ENCODE measurements at regions not wholly inside any gene's neighbourhood (a gene's known extent, or its start where the extent isn't known, plus 50 kb on each side); places are given as distances from the start of the nearest gene placed in this dataset.
"Not testable (repeated sequence)": the region's sequence is repeated elsewhere in the genome, so short reads cannot be mapped to it uniquely, and the experiment has no call there.

GRCh38 chr18:76634564-76634963 is 139.5 kb upstream of the ZNF516 start:
- no peak for DNase-seq

GRCh38 chr18:76633588-76634269 is 138.7 kb upstream of the ZNF516 start:
- DNase-seq, result no peak

DNA sequence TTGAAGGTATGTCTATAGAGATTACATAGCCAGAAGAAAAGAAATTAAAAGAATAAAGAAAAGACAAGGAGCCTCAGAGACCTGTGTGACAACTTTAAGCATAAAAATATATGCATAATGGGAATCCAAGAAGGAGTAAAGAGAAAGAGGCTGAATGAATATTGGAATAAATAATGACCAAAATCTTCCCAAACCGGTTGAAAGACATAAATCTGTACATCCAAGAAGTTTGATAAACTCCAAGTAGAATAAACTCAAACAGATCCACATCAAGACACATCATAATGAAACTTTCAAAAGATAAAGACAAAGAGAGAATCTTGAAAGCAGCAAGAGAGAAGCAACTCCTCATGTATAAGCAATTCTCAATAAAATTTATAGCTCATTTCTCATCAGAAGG is 132.4 kb upstream of the ZNF516 start:
- no peak for DNase-seq

DNA sequence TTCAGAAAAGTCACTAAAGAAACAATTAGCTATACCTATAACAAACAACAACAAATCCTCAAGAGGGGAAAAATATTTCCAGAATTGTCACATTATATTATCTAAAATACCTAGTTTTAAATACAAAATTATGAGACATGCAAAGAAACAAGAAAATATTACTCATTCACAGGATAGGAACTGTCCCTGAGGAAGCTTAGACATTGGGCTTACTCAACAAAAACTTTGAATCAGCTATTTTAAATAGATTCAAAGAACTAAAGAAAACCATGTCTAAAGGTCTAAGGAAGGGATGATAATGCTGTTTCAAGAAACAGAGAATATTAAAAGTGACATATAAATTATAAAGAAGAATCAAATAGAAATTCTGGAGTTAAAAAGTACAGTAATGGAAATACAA is 131.9 kb upstream of the ZNF516 start:
- no peak for DNase-seq

DNA sequence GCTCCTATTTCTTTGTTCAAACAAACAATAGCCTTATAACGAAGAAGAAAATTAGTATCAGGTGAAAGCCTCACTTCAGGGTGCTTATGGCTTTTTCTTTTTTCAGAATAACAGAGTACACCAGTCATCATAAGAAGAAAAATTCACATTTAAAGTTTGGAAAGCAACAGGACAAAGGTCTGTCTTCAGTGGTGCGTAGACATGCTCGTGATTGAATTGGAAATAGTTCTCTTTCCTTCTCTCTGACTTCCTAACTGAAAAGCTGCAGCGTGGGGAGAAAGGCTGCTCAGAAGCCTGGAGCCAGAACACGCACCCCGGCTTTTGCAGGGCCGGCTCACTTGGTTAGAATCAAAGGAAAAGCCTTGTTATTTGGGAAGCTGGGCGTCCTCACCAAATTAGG is 127.6 kb upstream of the ZNF516 start:
- DNase-seq, result no peak

DNA sequence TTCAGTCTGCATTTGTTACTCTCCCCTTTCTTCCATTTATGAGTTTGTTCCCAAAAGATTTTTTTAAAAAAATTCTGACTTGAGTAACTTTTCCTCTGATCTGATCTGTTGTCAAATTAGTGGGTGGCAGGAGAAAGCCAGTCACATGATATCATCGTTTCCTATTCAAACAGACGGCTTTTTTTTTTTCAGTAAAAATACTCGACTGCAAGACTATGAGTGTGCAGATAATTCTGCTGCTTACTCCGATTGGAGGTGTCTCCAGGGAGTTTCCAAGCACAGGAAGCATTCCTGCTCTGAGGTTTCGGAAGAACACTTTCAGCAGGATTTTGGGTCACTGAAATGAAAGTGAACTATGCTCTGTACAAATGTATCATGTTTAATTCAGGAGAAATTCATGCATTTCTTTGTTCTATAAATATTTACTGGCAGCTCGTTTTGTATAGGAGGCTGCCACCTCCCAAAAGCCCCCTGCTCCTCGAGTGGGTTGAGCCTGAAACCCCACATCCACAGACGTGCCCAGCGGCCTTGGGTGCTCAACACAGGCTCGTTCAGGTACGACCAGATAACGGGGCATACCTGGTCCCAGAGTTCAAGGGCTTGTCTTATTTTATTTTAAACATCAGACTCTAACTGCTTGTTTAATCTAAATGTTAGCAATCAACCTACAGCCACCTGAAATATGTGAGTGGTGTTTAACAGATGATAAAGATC is 126.9 kb upstream of the ZNF516 start:
- no peak for DNase-seq

DNA sequence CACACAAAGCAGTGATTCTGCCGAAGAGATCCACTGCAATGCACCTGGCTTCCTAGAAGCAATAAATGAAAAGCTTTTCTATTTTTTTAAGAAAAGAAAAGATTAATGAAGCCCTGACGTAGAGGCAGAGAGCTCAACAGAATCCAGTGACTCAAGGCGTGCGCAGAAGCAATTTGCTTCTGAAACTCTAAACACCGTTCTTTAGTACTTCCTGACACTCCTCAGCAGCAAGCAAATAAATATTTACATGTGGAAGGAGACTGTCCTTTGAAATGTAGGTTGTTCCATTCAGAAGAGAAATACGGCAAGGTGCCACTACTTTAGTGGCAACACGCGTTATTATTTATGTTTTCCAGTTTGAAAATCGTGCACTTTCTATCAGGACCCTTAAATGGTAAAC is 126.2 kb upstream of the ZNF516 start:
- DNase-seq, result no peak

DNA sequence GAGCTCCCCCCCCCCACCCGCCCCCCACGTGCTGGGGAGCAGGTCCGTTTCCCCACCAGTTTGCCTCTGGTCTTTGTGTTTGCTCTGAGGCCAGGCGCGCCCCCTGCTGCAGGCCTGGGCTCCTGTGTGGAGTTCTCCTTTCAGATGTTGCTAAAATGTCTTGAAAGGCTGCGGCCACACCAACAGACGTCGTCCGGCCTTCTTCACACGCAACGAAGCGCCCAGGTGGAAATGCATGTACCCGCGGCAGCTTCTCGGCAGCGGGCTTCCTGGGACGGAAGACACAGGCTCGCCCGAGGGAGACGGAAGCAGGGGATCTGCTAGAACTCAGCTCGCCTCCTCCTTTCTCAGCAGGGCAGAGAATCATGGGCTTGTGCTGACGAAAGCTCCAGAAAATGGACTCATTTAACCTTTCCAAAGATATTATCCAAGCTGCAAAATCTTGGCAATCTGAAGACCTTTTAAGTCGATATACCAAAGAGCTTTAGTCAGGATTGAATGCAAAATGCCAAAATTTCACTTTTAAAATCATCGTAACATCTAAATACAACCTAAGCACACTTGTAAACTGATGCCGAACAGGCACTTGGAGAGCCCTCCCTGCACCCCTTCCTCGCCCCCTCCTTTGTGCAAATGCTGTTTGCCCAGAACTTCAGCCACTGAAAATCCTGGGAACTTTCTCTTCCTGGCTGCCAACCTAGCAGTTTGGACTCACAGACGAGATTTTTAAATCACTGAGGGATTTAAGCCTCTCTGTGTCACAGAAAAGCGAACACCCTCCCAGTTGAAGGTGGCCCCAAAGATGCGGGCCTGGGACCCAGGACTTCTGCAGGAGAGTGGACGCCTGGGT is 125.5 kb upstream of the ZNF516 start:
- peak; percentile 38 for DNase-seq

- DNase-seq, result peak; percentile 38
These were observed 124.7 kb upstream of the ZNF516 start for GRCh38 chr18:76619621-76620315.

DNA sequence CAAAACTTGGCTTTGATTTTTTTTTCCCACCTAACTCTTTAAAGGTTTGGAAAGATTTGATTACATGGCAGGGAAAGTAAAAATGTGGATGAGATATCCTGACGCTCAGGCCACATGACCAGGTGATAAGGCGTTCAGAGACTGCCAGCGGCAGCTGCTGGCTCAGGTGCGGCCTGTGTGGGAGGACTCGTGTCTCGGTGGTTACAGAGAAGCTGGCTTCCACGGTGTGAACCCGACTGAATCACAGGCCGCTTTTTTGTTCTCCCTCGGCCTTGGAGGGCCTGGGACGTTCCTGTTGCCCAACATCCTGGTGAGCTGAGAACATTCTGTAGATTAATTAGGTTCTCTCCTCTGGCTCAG is 124.2 kb upstream of the ZNF516 start:
- no peak for DNase-seq

- DNase-seq, result no peak
These were observed 123.7 kb upstream of the ZNF516 start for GRCh38 chr18:76618721-76619120.

DNA sequence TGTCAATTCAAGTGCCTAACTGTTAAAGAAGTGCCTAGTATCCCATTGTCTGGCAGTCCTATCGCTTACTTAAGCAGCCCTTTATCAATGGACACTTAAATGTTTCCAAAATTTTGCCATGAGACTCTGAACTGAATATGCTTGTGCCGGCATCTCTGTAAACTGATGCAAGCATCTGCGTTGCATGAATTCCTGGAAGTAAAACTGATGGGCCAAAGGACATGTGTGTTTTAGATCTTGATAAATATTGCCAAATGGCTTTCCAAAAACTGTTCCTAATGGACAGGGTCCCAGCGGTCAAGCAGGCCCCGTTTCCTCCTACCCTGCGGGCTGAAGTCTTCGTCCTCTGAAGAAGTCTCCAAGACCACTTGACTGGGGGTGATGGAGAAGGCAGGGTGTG is 121.3 kb upstream of the ZNF516 start:
- no peak for DNase-seq

DNA sequence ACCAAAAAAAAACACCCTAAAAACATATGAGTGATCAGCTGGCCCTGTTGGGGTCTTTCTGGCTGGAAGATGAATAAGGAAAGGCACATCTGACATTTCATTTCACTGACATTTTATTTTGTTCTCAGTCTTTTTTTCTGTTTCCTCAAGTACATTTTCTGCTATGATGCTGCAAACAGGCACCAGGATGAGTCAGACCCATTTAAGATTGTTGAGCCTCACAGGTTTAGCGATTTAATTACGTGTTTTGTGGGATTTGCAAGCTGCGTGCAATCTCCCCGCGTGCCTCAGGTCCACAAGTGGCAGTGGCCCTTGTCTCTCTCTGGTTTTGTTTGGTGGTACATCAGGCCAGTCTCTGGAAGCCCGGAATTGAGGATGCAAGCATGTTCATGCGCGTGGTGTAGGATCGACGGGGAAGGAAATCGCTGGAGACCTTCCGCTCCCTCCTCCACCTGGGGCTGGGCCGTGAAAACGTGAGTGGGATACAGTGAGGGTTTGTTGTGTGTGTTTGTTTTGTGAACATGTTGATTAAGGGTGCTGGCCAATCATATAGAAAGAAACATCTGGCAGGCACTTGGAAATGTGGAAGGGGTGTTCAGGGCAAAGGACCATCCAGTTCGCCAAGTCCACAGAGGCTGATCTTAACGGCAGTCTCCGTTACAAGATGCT is 120.2 kb upstream of the ZNF516 start:
- no peak for DNase-seq

DNA sequence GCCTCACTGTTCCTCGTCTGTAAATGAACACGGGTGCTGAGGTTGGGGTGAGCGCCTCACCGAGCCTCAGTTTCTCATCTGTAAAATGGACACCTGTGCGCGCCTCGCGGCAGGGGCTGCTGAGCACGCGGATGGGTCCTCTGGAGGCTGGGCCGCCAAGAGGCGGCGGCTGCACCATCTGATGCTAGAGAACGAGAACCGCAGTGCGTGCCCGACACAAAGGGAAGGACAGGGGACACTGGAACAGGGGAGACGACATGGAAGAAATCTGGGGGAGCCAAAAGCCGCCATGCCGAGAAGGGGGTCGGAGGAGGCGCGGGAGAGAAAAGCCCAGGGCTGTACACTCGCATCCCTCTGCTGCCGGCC is 118.7 kb upstream of the ZNF516 start:
- DNase-seq, result no peak

DNA sequence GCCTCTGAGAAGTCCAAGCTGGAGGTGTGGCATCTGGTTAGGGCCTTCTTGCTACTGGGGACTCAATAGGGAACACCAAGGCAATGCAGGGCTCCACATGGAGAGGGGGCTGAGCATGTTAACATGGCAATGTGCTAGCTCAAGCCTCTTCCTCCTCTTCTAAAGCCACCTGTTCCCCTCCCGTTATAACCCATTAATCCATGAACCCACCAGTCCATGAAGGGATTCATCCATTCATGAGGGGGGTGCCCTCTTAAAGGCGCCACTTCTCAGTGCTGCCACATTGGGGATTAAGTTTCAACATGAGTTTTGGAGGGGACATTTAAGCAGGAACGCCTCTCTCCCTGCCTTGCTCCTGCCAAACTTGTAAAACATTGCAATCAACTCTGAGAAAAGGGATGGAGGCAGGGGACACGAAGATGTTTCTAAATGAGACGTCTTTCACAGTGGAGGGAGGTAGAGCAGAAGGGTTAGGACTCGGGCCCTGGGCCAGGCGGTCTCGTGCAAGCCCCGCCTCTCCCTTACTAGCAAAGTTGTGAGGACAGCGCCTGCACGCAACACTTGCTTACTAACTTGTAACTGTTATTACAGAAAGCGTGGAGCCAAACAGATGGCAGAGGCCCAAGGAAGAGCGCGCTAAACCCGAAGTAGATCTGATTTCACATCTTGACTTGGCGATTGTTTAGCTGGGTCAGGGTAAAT is 118.2 kb upstream of the ZNF516 start:
- no peak for DNase-seq

GRCh38 chr18:76611750-76612045 is 116.7 kb upstream of the ZNF516 start:
- not testable (repeated sequence) for DNase-seq

- DNase-seq, result no peak
These were observed 116.1 kb upstream of the ZNF516 start for GRCh38 chr18:76610933-76611749.

GRCh38 chr18:76610012-76610411 is 115.0 kb upstream of the ZNF516 start:
- DNase-seq, result no peak

- DNase-seq, result no peak
These were observed 110.4 kb upstream of the ZNF516 start for GRCh38 chr18:76605341-76605929.

DNA sequence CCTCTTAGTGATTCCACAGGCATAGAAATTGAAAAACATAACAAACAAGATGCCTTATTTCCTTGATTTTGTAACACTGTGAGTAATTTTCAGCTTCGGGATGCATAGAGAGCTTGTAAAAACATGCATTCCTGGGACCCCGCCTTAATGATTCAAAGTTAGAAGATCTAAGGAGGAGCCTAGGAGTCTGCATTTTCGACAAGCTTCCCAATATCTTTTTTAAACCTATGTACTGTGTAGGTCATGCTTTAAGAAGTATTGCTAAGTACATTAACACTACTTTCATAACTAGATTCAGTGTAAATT is 109.8 kb upstream of the ZNF516 start:
- DNase-seq, result no peak
